ENCODE measurements at regions not wholly inside any gene's neighbourhood (a gene's known extent, or its start where the extent isn't known, plus 50 kb on each side); places are given as distances from the start of the nearest gene placed in this dataset.

DNA sequence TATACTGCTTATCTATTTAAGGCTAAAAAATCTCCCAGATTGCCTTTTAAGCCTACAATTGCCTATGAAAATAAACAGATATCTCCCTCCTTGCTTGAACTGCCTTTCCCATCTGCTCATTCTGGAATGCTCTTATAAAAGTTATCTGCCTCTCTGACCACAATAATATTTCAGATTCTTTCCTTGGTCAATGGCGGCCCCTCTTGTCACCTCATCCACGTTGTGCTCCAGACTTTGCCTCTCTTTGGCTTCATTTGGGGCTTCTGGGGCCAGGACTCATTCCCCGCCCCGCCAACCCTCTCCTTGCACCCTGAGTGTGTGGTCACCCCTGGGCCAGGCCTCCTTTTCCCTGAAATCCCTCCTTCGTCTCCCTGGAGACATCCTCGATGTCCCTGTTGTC lies 110.0 kb upstream of the RPS23 start:
- Histone ChIP-seq H3K27me3 (ENCODE audit: insufficient read depth, low read length) (no peaks in the 10 kb centered on the region), H3K9me2 (ENCODE audit: insufficient read depth) (no peaks in the 10 kb centered on the region), H3K79me2 (ENCODE audit: insufficient read depth, low read length) (no peaks in the 10 kb centered on the region), H3K4me2 (ENCODE audit: low read length) (peak overlapping the region; percentile 76), H4K20me1 (ENCODE audit: insufficient read depth) (no peaks in the 10 kb centered on the region), H3K36me3 (ENCODE audit: control insufficient read depth in 1 of 2, insufficient read depth in 2 of 2, low read length in 2 of 2) (peaks cover 0 to 4% of the 10 kb centered on the region in 2 experiments; a peak in 1 of 4 replicates), H3K4me1 (ENCODE audit: control insufficient read depth in 1 of 2, insufficient read depth in 2 of 2, low read length in 2 of 2) (peaks cover 34 to 55% of the 10 kb centered on the region in 2 experiments), H3K9me3 (ENCODE audit: control insufficient read depth in 1 of 2, insufficient read depth in 1 of 2, low read depth in 1 of 2, low read length in 2 of 2) (no peaks in the 10 kb centered on the region), H3K9ac (ENCODE audit: low read length) (peak overlapping the region; percentile 42), H3K4me3 (replicated peaks in 1 of 2; ENCODE audit: low read depth in 1 of 2, low read length in 2 of 2) (no peak overlapping the region), H2AFZ (ENCODE audit: low read depth, low read length, poor library complexity, severe bottlenecking) (peak overlapping the region; percentile 87), H3K27ac (ENCODE audit: low read depth, low read length) (no peak overlapping the region; the same call in 1 of the 2 replicates)
- POLR2A ChIA-PET: no interaction called here
- CTCF ChIA-PET: interaction anchor here (1.0 kb wide), 1 partner anchor 107 kb away, joined by 3 read pairs; no protein-coding TSS in a partner anchor
- TF ChIP-seq ZFX (IDR thresholded peaks at IDR 0.05) (no peak), CBX3 (IDR thresholded peaks at IDR 0.05; ENCODE audit: low read depth) (no peak), SP1 (IDR thresholded peaks at IDR 0.05; ENCODE audit: low read depth) (no peak), POLR2A (IDR thresholded peaks at IDR 0.05; ENCODE audit: borderline replicate concordance, extremely low read depth, insufficient read depth, insufficient read length) (peak; percentile 19), MAX (IDR thresholded peaks at IDR 0.05) (no peak)
- intact Hi-C loops (cut with micrococcal nuclease): no loop called here
- RAD21 ChIA-PET (ENCODE audit: low non-redundant PET in 1 of 2, low total read pairs in 2 of 2, uncharacterized antibody in 2 of 2, unreplicated experiment in 2 of 2): interaction anchor here in 1 of 2 experiments (1.1 kb wide), 1 partner anchor 31 kb away, joined by 3 read pairs; no protein-coding TSS in a partner anchor
- DNase-seq (ENCODE audit: low read depth, low spot score) (no peak), ATAC-seq (no peak)
- no TSS peak for BruUV-seq (replicated peaks)

DNA sequence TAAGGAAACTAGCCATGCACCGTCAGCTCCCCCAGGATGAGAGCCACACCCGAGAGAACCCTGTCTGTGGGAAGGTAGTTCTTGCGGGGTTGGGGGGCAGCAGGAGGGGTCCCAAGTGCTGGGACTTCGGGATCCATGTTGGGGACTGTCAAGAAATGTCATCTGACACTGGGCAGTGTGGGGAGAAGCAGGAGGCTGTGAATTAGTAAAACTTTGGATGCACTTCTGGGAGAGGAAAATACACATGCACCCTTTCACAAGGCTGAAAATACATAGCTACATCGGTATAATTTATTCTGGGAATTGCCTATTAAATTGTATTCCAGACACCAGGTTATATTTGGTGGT lies 109.6 kb upstream of the RPS23 start:
- CTCF ChIA-PET: interaction anchor here (1.1 kb wide), 1 partner anchor 23 kb away, joined by 3 read pairs; no protein-coding TSS in a partner anchor

More for the DNA sequence above, 109.6 kb upstream of the RPS23 start:
- DNase-seq (ENCODE audit: low read depth, low spot score) (no peak), ATAC-seq (no peak; the same call in 1 of the 2 replicates)
- intact Hi-C loops (cut with micrococcal nuclease): no loop called here
- no TSS peak for BruUV-seq (replicated peaks)
- Histone ChIP-seq H3K36me3 (ENCODE audit: control insufficient read depth in 1 of 2, insufficient read depth in 2 of 2, low read length in 2 of 2) (peaks cover 0 to 4% of the 10 kb centered on the region in 2 experiments; a peak in 1 of 4 replicates), H3K27me3 (ENCODE audit: insufficient read depth, low read length) (no peaks in the 10 kb centered on the region), H3K9me3 (ENCODE audit: control insufficient read depth in 1 of 2, insufficient read depth in 1 of 2, low read depth in 1 of 2, low read length in 2 of 2) (no peaks in the 10 kb centered on the region), H3K79me2 (ENCODE audit: insufficient read depth, low read length) (no peaks in the 10 kb centered on the region), H3K9ac (ENCODE audit: low read length) (0 out of 2 replicates have a peak overlapping the region, but pooled peaks have one; percentile 3), H2AFZ (ENCODE audit: low read depth, low read length, poor library complexity, severe bottlenecking) (no peak overlapping the region), H3K4me1 (ENCODE audit: control insufficient read depth in 1 of 2, insufficient read depth in 2 of 2, low read length in 2 of 2) (peaks cover 34 to 58% of the 10 kb centered on the region in 2 experiments), H3K4me3 (replicated peaks in 1 of 2; ENCODE audit: low read depth in 1 of 2, low read length in 2 of 2) (no peak overlapping the region), H4K20me1 (ENCODE audit: insufficient read depth) (no peaks in the 10 kb centered on the region), H3K9me2 (ENCODE audit: insufficient read depth) (no peaks in the 10 kb centered on the region), H3K4me2 (ENCODE audit: low read length) (peak overlapping the region; percentile 76), H3K27ac (ENCODE audit: low read depth, low read length) (0 out of 2 replicates have a peak overlapping the region, but pooled peaks have one; percentile 4)
- TF ChIP-seq ZFX (IDR thresholded peaks at IDR 0.05): no peak
- TF ChIP-seq, protein P1, sequence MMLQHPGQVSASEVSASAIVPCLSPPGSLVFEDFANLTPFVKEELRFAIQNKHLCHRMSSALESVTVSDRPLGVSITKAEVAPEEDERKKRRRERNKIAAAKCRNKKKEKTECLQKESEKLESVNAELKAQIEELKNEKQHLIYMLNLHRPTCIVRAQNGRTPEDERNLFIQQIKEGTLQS (IDR thresholded peaks at IDR 0.05): no peak
- TF ChIP-seq POLR2AphosphoS5 (IDR thresholded peaks at IDR 0.05; ENCODE audit: low read depth, low read length): no peak
- no peak for TF ChIP-seq MAX (IDR thresholded peaks at IDR 0.05)
- TF ChIP-seq JUND (IDR thresholded peaks at IDR 0.05): no peak
- TF ChIP-seq SIN3A (IDR thresholded peaks at IDR 0.05; ENCODE audit: low read depth): no peak
- TF ChIP-seq CBX3 (IDR thresholded peaks at IDR 0.05; ENCODE audit: low read depth): no peak
- no peak for TF ChIP-seq SRF (IDR thresholded peaks at IDR 0.05; ENCODE audit: low read depth)
- TF ChIP-seq, protein P2, sequence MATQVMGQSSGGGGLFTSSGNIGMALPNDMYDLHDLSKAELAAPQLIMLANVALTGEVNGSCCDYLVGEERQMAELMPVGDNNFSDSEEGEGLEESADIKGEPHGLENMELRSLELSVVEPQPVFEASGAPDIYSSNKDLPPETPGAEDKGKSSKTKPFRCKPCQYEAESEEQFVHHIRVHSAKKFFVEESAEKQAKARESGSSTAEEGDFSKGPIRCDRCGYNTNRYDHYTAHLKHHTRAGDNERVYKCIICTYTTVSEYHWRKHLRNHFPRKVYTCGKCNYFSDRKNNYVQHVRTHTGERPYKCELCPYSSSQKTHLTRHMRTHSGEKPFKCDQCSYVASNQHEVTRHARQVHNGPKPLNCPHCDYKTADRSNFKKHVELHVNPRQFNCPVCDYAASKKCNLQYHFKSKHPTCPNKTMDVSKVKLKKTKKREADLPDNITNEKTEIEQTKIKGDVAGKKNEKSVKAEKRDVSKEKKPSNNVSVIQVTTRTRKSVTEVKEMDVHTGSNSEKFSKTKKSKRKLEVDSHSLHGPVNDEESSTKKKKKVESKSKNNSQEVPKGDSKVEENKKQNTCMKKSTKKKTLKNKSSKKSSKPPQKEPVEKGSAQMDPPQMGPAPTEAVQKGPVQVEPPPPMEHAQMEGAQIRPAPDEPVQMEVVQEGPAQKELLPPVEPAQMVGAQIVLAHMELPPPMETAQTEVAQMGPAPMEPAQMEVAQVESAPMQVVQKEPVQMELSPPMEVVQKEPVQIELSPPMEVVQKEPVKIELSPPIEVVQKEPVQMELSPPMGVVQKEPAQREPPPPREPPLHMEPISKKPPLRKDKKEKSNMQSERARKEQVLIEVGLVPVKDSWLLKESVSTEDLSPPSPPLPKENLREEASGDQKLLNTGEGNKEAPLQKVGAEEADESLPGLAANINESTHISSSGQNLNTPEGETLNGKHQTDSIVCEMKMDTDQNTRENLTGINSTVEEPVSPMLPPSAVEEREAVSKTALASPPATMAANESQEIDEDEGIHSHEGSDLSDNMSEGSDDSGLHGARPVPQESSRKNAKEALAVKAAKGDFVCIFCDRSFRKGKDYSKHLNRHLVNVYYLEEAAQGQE (IDR thresholded peaks at IDR 0.05; ENCODE audit: low read depth): no peak
- TF ChIP-seq YY1 (IDR thresholded peaks at IDR 0.05; ENCODE audit: extremely low read depth, insufficient replicate concordance, low read depth, low read length): no peak
- no peak for TF ChIP-seq EZH2phosphoT487 (IDR thresholded peaks at IDR 0.05; ENCODE audit: borderline replicate concordance)
- POLR2A ChIA-PET: no interaction called here
- RAD21 ChIA-PET (ENCODE audit: low non-redundant PET in 1 of 2, low total read pairs in 2 of 2, uncharacterized antibody in 2 of 2, unreplicated experiment in 2 of 2): interaction anchor here in 1 of 2 experiments (1.1 kb wide), 1 partner anchor 30 kb away, joined by 3 read pairs; no protein-coding TSS in a partner anchor
